DOHH2 (cell line): ENCODE measurements at regions not wholly inside any gene's neighbourhood (a gene's known extent, or its start where the extent isn't known, plus 50 kb on each side); places are given as distances from the start of the nearest gene placed in this dataset.

Experiments used
- EZH2phosphoT487 ChIP-seq: fragments of 200-600 bp; sonication (generic); IDR thresholded peaks from 2 replicates; pipeline ENCODE4 v1.6.1; 2017; ENCODE audit warnings: borderline replicate concordance, mild to moderate bottlenecking, antibody characterized with exemption, low read length, moderate library complexity, mixed read lengths
- TF ChIP-seq, protein P1 (sequence below): fragments of 200-600 bp; sonication (generic); IDR thresholded peaks from one replicate; pipeline ENCODE4 v1.5.1; 2014; ENCODE audit warnings: antibody characterized with exemption, mild to moderate bottlenecking, low read depth, low read length; ENCODE audit not compliant: poor library complexity, severe bottlenecking

DNA sequence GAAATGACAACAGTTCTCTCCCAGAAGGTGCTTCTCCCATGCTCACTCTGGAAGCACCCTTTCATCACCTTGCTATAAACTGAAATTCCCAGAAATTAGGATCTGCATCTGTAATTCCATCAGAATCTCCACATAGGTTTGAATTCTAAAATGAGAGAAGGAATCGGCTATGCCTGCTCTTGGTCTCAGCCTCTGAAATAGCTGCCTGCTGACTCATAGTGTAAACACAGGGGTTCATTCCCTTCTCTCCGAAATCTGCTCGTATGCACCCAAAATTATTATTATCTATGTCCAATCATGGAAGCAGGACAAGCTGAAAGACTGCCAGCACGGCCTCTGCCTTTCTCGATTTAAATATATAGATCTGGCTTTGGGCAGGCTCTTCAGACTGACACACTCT lies 74.6 kb upstream of the TAB2 start:
- TF ChIP-seq, protein P1, sequence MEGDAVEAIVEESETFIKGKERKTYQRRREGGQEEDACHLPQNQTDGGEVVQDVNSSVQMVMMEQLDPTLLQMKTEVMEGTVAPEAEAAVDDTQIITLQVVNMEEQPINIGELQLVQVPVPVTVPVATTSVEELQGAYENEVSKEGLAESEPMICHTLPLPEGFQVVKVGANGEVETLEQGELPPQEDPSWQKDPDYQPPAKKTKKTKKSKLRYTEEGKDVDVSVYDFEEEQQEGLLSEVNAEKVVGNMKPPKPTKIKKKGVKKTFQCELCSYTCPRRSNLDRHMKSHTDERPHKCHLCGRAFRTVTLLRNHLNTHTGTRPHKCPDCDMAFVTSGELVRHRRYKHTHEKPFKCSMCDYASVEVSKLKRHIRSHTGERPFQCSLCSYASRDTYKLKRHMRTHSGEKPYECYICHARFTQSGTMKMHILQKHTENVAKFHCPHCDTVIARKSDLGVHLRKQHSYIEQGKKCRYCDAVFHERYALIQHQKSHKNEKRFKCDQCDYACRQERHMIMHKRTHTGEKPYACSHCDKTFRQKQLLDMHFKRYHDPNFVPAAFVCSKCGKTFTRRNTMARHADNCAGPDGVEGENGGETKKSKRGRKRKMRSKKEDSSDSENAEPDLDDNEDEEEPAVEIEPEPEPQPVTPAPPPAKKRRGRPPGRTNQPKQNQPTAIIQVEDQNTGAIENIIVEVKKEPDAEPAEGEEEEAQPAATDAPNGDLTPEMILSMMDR: no peak
- no peak for TF ChIP-seq EZH2phosphoT487
